C4-2B (cell line): ENCODE measurements at regions not wholly inside any gene's neighbourhood (a gene's known extent, or its start where the extent isn't known, plus 50 kb on each side); places are given as distances from the start of the nearest gene placed in this dataset.
A peak's percentile ranks its signal among the peaks of the same experiment; 100 is the strongest.
"Not testable (repeated sequence)": the region's sequence is repeated elsewhere in the genome, so short reads cannot be mapped to it uniquely, and the experiment has no call there.

Experiments
- H3K27ac ChIP-seq: fragments of 450-650 bp; 2 replicates; pipeline ENCODE4 v1.5.1; 2017
- CTCF ChIP-seq: fragments of 450-650 bp; conservative IDR thresholded peaks from 2 replicates; pipeline ENCODE4 v1.5.1; 2017; ENCODE audit warnings: mild to moderate bottlenecking
- ZFX ChIP-seq: fragments of 450-650 bp; IDR thresholded peaks from 2 replicates; pipeline ENCODE4 v1.6.1; 2017

- no peak for TF ChIP-seq CTCF
- no peak for TF ChIP-seq ZFX
- no peak overlapping the region for H3K27ac ChIP-seq
Observed at GRCh38 chr7:13115855-13116254, 428.4 kb downstream of the ARL4A start.

DNA sequence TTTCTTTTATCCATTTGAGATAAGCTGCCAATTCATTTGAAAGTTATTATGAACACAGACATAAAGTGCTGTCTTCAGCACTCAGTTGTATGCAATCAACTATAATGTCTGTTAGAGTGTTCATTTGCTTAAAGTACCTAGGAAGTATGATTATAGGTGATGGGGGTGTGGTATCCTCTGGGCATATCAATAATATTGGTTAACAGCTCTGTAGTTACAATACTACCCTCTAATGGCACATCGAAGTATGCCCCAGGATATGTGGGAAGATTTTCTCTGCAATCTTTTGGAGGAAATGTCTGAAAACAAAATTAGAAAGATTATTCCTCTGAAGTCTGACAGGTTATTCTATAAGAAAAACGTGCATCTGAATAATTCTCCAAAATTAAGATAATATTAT, 429.7 kb downstream of the ARL4A start:
- TF ChIP-seq ZFX (no peak), CTCF (peak; percentile 81)
- H3K27ac ChIP-seq = no peak overlapping the region

GRCh38 chr7:13117592-13117991, 430.2 kb downstream of the ARL4A start:
- no peak for TF ChIP-seq CTCF
- no peak for TF ChIP-seq ZFX
- H3K27ac ChIP-seq = no peak overlapping the region

DNA sequence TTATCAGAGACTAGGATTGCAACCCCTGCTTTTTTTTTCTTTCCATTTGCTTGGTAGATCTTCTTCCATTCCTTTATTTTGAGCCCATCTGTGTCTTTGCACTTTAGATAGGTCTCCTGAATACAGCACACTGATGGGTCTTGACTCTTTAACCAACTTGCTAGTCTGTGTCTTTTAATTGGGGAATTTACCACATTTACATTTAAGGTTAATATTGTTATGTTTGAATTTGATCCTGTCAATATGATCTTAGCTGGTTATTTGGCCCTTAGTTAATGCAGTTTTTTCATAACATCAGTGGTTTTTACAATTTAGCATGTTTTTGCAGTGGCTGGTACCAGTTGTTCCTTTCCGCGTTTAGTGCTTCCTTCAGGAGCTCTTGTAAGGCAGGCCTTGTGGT, 437.2 kb downstream of the ARL4A start:
- H3K27ac ChIP-seq = not testable (repeated sequence)

DNA sequence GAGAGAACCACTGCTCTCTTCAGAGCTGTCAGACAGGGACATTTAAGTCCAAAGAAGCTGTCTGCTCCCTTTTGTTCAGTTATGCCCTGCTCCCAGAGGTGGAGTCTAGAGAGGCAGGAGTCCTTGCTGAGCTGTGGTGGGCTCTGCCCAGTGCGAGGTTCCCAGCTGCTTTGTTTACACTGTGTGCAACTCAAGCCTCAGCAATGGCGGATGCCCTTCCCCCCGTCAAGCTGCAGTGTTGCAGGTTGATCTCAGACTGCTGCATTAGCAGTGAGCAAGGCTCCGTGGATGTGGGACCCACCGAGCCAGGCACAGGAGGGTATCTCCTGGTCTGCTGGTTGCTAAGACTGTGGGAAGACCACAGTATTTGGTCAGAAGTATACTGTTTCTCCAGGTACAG, 438.9 kb downstream of the ARL4A start:
- no peak overlapping the region for H3K27ac ChIP-seq
- no peak for TF ChIP-seq ZFX

GRCh38 chr7:13130321-13130720, 442.9 kb downstream of the ARL4A start:
- H3K27ac ChIP-seq = no peak overlapping the region
- TF ChIP-seq ZFX (no peak), CTCF (no peak)

GRCh38 chr7:13130906-13131305, 443.5 kb downstream of the ARL4A start:
- not testable (repeated sequence) for H3K27ac ChIP-seq

DNA sequence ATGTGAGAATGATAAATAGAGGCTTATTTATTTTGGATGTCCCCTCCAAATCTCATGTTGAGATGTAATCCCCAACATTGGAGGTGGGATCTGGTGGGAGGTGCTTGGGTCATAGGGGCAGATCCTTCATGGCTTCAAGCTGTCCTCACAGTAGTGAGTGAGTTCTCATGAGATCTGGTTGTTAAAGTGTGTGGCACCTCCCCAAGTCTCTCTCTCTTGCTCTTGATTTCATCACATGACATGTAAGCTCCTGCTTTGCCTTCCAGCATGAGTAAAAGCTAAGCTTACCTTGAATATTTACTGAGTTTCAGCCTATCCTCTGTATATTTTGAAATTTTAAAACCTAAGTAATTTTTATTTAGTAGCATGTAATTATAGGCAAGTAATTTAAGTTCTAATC, 444.9 kb downstream of the ARL4A start:
- TF ChIP-seq CTCF (no peak), ZFX (no peak)
- no peak overlapping the region for H3K27ac ChIP-seq

- not testable (repeated sequence) for H3K27ac ChIP-seq
Observed at GRCh38 chr7:13136345-13136744, 448.9 kb downstream of the ARL4A start.

DNA sequence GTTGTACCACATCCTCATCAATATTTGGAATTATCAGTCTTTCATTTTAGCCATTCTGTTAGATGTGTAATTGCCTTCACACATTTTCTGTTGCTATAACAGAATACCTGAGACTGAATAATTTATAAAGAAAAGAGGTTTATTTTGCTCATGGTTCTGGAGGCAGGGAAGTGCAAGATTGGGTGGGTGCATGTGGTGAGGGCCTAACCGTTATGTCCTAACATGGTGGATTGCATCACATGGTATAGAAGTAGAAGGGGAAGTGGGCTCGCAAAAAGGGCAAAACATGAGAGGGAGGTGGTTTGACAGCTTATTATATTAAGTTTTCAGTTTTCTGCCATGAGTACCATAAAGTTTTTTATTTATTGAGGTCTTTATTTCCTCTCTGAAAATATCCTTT, 452.0 kb downstream of the ARL4A start:
- TF ChIP-seq CTCF (no peak), ZFX (no peak)
- H3K27ac ChIP-seq = no peak overlapping the region
